ENCODE measurements at regions not wholly inside any gene's neighbourhood (a gene's known extent, or its start where the extent isn't known, plus 50 kb on each side); places are given as distances from the start of the nearest gene placed in this dataset.
"Not testable (repeated sequence)": the region's sequence is repeated elsewhere in the genome, so short reads cannot be mapped to it uniquely, and the experiment has no call there.

GRCh38 chr6:100322886-100323285 lies 141.8 kb downstream of the SIM1 start:
- no peak for DNase-seq (ENCODE audit: low read depth in 3 of 3, low spot score in 2 of 3)

GRCh38 chr6:100320686-100321085 lies 144.0 kb downstream of the SIM1 start:
- no peak for DNase-seq (ENCODE audit: low read depth in 3 of 3, low spot score in 2 of 3)

- no peak for DNase-seq (ENCODE audit: low read depth in 3 of 3, low spot score in 2 of 3)
Observed at GRCh38 chr6:100317031-100317430, 147.7 kb downstream of the SIM1 start.

- DNase-seq (ENCODE audit: low read depth in 3 of 3, low spot score in 2 of 3): no peak
Observed at GRCh38 chr6:100314186-100314585, 150.5 kb downstream of the SIM1 start.

GRCh38 chr6:100311707-100312251 lies 152.9 kb downstream of the SIM1 start:
- no peak for DNase-seq (ENCODE audit: low read depth in 3 of 3, low spot score in 2 of 3)

- DNase-seq (ENCODE audit: low read depth in 3 of 3, low spot score in 2 of 3): no peak
Observed at GRCh38 chr6:100309174-100309573, 155.5 kb downstream of the SIM1 start.

GRCh38 chr6:100307561-100307960 lies 157.2 kb downstream of the SIM1 start:
- no peak for DNase-seq (ENCODE audit: low read depth in 3 of 3, low spot score in 2 of 3)

GRCh38 chr6:100305209-100305869 lies 159.4 kb downstream of the SIM1 start:
- no peak for DNase-seq (ENCODE audit: low read depth in 3 of 3, low spot score in 2 of 3)

GRCh38 chr6:100304575-100304974 lies 160.1 kb downstream of the SIM1 start:
- DNase-seq (ENCODE audit: low read depth in 3 of 3, low spot score in 2 of 3): no peak

GRCh38 chr6:100301731-100302130 lies 163.0 kb downstream of the SIM1 start:
- DNase-seq (ENCODE audit: low read depth in 3 of 3, low spot score in 2 of 3): no peak

GRCh38 chr6:100300221-100300736 lies 164.4 kb downstream of the SIM1 start:
- DNase-seq (ENCODE audit: low read depth in 3 of 3, low spot score in 2 of 3): no peak

- no peak for DNase-seq (ENCODE audit: low read depth in 3 of 3, low spot score in 2 of 3)
Observed at GRCh38 chr6:100296810-100297544, 167.7 kb downstream of the SIM1 start.

GRCh38 chr6:100295172-100295571 lies 169.5 kb downstream of the SIM1 start:
- not testable (repeated sequence) for DNase-seq (ENCODE audit: low read depth in 3 of 3, low spot score in 2 of 3)

GRCh38 chr6:100289285-100289684 lies 175.4 kb downstream of the SIM1 start:
- no peak for DNase-seq (ENCODE audit: low read depth in 3 of 3, low spot score in 2 of 3)

- DNase-seq (ENCODE audit: low read depth in 3 of 3, low spot score in 2 of 3): no peak
Observed at GRCh38 chr6:100288311-100288710, 176.4 kb downstream of the SIM1 start.

- DNase-seq (ENCODE audit: low read depth in 3 of 3, low spot score in 2 of 3): no peak
Observed at GRCh38 chr6:100283285-100283684, 181.4 kb downstream of the SIM1 start.

- DNase-seq (ENCODE audit: low read depth in 3 of 3, low spot score in 2 of 3): no peak
Observed at GRCh38 chr6:100281471-100281901, 183.2 kb downstream of the SIM1 start.

- no peak for DNase-seq (ENCODE audit: low read depth in 3 of 3, low spot score in 2 of 3)
Observed at GRCh38 chr6:100276311-100277057, 188.2 kb downstream of the SIM1 start.

GRCh38 chr6:100274147-100274546 lies 190.6 kb downstream of the SIM1 start:
- DNase-seq (ENCODE audit: low read depth in 3 of 3, low spot score in 2 of 3): no peak

GRCh38 chr6:100271625-100272024 lies 193.1 kb downstream of the SIM1 start:
- DNase-seq (ENCODE audit: low read depth in 3 of 3, low spot score in 2 of 3): no peak

GRCh38 chr6:100271202-100271601 lies 193.5 kb downstream of the SIM1 start:
- no peak for DNase-seq (ENCODE audit: low read depth in 3 of 3, low spot score in 2 of 3)
